Neutrophil (primary cell): ENCODE measurements at regions not wholly inside any gene's neighbourhood (a gene's known extent, or its start where the extent isn't known, plus 50 kb on each side); places are given as distances from the start of the nearest gene placed in this dataset.

Experiments
- H3K27ac ChIP-seq: fragments of 200-600 bp; sonication (generic); 2 replicates; pipeline ENCODE4 v1.5.1; 2016; ENCODE audit warnings: mild to moderate bottlenecking, moderate library complexity
- H3K27me3 ChIP-seq: fragments of 200-600 bp; sonication (generic); 2 replicates; pipeline ENCODE4 v1.6.0; 2016; ENCODE audit warnings: mild to moderate bottlenecking
- H3K36me3 ChIP-seq: fragments of 200-600 bp; sonication (generic); 2 replicates; pipeline ENCODE4 v1.5.1; 2017
- H3K4me1 ChIP-seq, 2 experiments: fragments of 200-600 bp in 1 of 2; sonication (generic) in 1 of 2; 1 replicate in 1 of 2; 2 replicates in 1 of 2; pipeline versions ENCODE4 v1.5.1 to v1.6.1; 2013 to 2016; ENCODE audit warnings: low read depth in 1 of 2, low read length in 1 of 2, mild to moderate bottlenecking in 1 of 2, moderate library complexity in 1 of 2; ENCODE audit not compliant: control insufficient read depth in 1 of 2, insufficient read depth in 1 of 2
- H3K4me3 ChIP-seq, 2 experiments: fragments of 200-600 bp in 1 of 2; sonication (generic) in 1 of 2; 1 replicate in 1 of 2; 2 replicates in 1 of 2; pipeline ENCODE4 v1.5.1; 2013 to 2016; ENCODE audit warnings: low read depth in 1 of 2, low read length in 1 of 2, mild to moderate bottlenecking in 1 of 2, moderate library complexity in 1 of 2
- H3K9me3 ChIP-seq: fragments of 200-600 bp; sonication (generic); 2 replicates; pipeline ENCODE4 v1.5.1; 2016
- TF ChIP-seq, protein P1 (sequence below): fragments of 200-600 bp; sonication (generic); IDR thresholded peaks from 2 replicates; pipeline ENCODE4 v1.5.1; 2016; ENCODE audit warnings: antibody characterized with exemption

DNA sequence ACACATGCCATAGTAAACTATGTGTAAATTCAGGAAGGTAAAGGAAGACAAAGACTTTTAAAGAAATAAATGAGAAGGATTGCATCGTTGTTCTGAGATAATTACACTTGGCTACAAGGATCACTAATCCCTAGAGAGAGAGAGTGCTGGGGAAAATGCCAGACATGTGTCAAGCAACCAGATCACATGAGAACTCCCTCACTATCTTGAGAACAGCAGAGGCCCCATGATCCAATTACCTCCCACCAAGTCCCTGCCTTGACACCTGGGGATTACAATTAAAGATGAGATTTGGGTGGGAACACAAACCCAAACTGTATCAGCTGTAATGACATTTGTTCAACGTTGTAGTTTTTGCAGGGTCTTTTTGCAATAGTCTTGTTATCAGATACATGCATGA is 1600.9 kb upstream of the MIR17HG start:
- no peak overlapping the region for H3K27ac ChIP-seq
- H3K27me3 ChIP-seq, result no peaks in the 10 kb centered on the region
- TF ChIP-seq, protein P1, sequence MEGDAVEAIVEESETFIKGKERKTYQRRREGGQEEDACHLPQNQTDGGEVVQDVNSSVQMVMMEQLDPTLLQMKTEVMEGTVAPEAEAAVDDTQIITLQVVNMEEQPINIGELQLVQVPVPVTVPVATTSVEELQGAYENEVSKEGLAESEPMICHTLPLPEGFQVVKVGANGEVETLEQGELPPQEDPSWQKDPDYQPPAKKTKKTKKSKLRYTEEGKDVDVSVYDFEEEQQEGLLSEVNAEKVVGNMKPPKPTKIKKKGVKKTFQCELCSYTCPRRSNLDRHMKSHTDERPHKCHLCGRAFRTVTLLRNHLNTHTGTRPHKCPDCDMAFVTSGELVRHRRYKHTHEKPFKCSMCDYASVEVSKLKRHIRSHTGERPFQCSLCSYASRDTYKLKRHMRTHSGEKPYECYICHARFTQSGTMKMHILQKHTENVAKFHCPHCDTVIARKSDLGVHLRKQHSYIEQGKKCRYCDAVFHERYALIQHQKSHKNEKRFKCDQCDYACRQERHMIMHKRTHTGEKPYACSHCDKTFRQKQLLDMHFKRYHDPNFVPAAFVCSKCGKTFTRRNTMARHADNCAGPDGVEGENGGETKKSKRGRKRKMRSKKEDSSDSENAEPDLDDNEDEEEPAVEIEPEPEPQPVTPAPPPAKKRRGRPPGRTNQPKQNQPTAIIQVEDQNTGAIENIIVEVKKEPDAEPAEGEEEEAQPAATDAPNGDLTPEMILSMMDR, result no peak
- no peaks in the 10 kb centered on the region for H3K36me3 ChIP-seq
- H3K4me3 ChIP-seq, result no peak overlapping the region
- H3K4me1 ChIP-seq, result no peaks in the 10 kb centered on the region
- no peaks in the 10 kb centered on the region for H3K9me3 ChIP-seq

DNA sequence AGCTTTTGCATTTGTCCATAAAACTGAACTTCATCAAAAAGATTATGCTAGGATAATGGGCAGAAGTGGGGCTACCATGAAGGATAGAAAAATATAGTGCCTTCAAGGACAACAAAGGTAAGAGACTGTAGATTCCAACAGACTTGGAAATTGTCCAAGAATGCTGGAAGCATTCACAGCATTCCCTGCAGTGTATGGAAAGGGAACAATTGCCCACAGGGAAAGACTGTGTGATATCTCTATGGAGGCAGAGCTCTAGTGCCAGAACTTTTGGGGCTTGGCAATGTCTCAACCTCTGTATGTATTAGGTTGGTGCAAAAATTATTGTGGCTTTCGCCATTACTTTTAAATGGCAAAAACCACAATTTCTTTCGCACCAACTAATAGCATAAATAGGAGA is 1598.8 kb upstream of the MIR17HG start:
- TF ChIP-seq, protein P1, result no peak
- H3K36me3 ChIP-seq, result no peaks in the 10 kb centered on the region
- H3K27ac ChIP-seq, result no peak overlapping the region
- H3K9me3 ChIP-seq, result no peaks in the 10 kb centered on the region
- H3K27me3 ChIP-seq, result no peaks in the 10 kb centered on the region
- no peak overlapping the region for H3K4me3 ChIP-seq
- no peaks in the 10 kb centered on the region for H3K4me1 ChIP-seq

DNA sequence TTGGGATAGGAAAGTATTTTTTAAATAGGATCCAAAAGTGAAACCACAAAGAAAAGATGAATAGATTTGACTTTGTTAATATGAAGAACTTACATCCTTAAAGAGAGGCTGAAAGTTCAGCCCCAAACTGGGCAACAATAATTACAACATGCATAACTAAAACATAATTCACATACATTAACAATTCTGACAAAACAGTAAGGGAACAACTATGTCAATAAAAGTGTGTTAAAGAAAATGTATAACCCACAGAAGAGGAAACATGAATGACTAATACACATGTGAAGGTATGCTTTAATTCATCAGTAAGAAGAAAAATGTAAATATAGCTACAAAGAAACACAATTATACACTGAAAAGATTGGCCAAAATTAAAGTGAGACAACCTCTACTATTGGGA is 1597.6 kb upstream of the MIR17HG start:
- no peaks in the 10 kb centered on the region for H3K36me3 ChIP-seq
- no peaks in the 10 kb centered on the region for H3K27me3 ChIP-seq
- H3K27ac ChIP-seq, result no peak overlapping the region
- H3K9me3 ChIP-seq, result no peaks in the 10 kb centered on the region
- H3K4me1 ChIP-seq, result no peaks in the 10 kb centered on the region
- TF ChIP-seq, protein P1, result no peak
- no peak overlapping the region for H3K4me3 ChIP-seq

DNA sequence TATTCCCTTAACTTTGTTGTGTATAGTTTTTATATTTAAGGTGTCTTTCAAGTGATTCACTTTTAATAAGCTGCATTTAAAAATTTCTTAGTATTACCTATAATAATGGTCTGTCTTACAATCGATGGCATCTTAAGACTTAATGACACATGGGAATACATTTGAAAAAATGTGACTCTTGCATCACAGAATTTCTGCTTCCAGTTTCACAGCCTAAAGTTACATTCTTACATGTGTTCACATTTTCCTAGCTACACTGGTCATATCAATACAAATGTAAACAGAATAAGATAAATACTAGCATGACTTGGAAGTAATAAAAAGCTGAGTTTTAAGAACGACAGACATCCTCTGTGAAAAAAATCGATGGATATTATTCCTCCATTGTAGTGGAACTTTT is 1597.1 kb upstream of the MIR17HG start:
- no peaks in the 10 kb centered on the region for H3K27me3 ChIP-seq
- no peak overlapping the region for H3K27ac ChIP-seq
- TF ChIP-seq, protein P1, result no peak
- no peaks in the 10 kb centered on the region for H3K9me3 ChIP-seq
- no peaks in the 10 kb centered on the region for H3K4me1 ChIP-seq
- no peak overlapping the region for H3K4me3 ChIP-seq
- H3K36me3 ChIP-seq, result no peaks in the 10 kb centered on the region

DNA sequence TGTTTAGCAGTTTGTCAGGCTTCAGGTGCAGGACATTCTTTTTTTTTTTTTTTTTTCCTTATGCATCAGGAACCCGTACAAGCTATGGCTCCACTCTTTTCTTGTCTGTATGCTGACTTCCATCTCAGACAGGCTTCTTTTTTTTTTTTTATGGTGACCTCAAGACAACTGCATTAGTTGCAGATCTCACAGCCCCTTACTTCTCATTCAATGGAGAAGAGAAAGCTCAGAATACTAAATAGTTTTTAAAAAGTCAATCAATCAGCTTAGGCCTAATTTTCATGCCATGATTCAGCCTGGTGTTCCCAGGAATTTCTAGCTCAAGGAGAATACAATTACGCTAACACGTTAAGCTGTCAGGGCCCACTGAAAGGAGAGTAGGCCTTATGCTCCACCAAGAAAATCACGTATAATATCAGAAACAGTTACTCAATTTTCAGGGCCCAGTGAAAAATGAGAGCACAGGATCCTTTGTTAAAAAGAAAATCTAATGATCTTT is 1596.0 kb upstream of the MIR17HG start:
- Histone ChIP-seq H3K27ac (no peak overlapping the region), H3K9me3 (no peaks in the 10 kb centered on the region), H3K4me3 (no peak overlapping the region), H3K4me1 (no peaks in the 10 kb centered on the region), H3K27me3 (no peaks in the 10 kb centered on the region), H3K36me3 (no peaks in the 10 kb centered on the region)
- TF ChIP-seq, protein P1, result no peak

DNA sequence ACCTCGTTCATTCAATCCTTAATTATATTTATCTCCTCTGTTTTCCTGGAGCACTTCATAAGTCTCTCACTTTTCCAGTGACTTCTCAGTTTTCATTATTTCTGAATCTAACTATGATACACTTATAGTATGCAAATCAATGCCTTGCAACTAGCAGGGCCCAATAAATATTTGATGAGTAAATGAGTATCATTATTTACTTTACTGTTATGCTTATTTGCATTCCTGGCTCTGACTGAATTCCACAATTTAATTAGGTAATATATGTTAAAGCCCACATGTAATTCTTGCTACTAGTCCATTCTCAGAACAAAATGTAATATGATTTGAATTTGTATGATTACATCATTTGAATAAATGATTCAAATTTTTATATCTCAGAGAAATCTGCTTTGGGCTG is 1595.1 kb upstream of the MIR17HG start:
- H3K9me3 ChIP-seq, result no peaks in the 10 kb centered on the region
- no peak overlapping the region for H3K4me3 ChIP-seq
- H3K4me1 ChIP-seq, result no peaks in the 10 kb centered on the region
- TF ChIP-seq, protein P1, result no peak
- no peak overlapping the region for H3K27ac ChIP-seq
- no peaks in the 10 kb centered on the region for H3K27me3 ChIP-seq
- H3K36me3 ChIP-seq, result no peaks in the 10 kb centered on the region
